Transverse colon (tissue), 4 donors: ENCODE measurements at regions not wholly inside any gene's neighbourhood (a gene's known extent, or its start where the extent isn't known, plus 50 kb on each side); places are given as distances from the start of the nearest gene placed in this dataset.

Experiments used
- DNase-seq: peaks from one replicate; pipeline ENCODE4 v3.0.0-alpha.2; 2019
- H3K27ac ChIP-seq, 4 donors: fragments of 200-600 bp; sonication (generic); 2 replicates each; pipeline ENCODE4 v1.5.1; 2016 to 2018; ENCODE audit warnings: inconsistent platforms in 4 of 4
- H3K27me3 ChIP-seq: fragments of 200-600 bp; sonication (generic); 2 replicates; pipeline ENCODE4 v1.5.1; 2017; ENCODE audit warnings: inconsistent platforms
- H3K36me3 ChIP-seq, 4 donors: fragments of 200-600 bp; sonication (generic); 2 replicates each; pipeline ENCODE4 v1.5.1; 2017 to 2019; ENCODE audit warnings: inconsistent platforms in 4 of 4
- H3K4me1 ChIP-seq, 4 donors: fragments of 200-600 bp; sonication (generic); 2 replicates each; pipeline ENCODE4 v1.5.1; 2017 to 2020; ENCODE audit warnings: inconsistent platforms in 4 of 4
- H3K4me3 ChIP-seq, 4 donors: fragments of 200-600 bp; sonication (generic); 1 replicate in 1 of 4; 2 replicates in 3 of 4; pipeline versions ENCODE4 v1.5.1 to v1.6.1; 2017 to 2019; ENCODE audit warnings: inconsistent platforms in 4 of 4
- H3K9me3 ChIP-seq, 2 donors: fragments of 200-600 bp; sonication (generic); 2 replicates each; pipeline ENCODE4 v1.5.1; 2017 to 2019; ENCODE audit warnings: inconsistent platforms in 2 of 2
- CTCF ChIP-seq, 5 experiments: fragments of 200-600 bp in 3 of 5; fragments of 450-650 bp in 2 of 5; sonication (generic) in 3 of 5; IDR thresholded peaks; 1 replicate in 2 of 5; 2 replicates in 3 of 5; pipeline ENCODE4 v1.5.1; 2016 to 2017; ENCODE audit warnings: antibody characterized with exemption in 5 of 5, inconsistent platforms in 3 of 5, mild to moderate bottlenecking in 2 of 5, moderate library complexity in 1 of 5
- EP300 ChIP-seq: sonication (generic); formaldehyde crosslinking; IDR thresholded peaks from one replicate; pipeline ENCODE4 v1.6.1; 2017; ENCODE audit warnings: antibody characterized with exemption, low read depth
- POLR2A ChIP-seq: fragments of 450-650 bp; IDR thresholded peaks from one replicate; pipeline ENCODE4 v1.6.1; 2016; ENCODE audit warnings: antibody characterized with exemption, mild to moderate bottlenecking, moderate library complexity
- POLR2AphosphoS5 ChIP-seq, 3 donors: sonication (generic); formaldehyde crosslinking; IDR thresholded peaks; one replicate each; pipeline ENCODE4 v1.6.1; 2016; ENCODE audit warnings: antibody characterized with exemption in 3 of 3
- WGBS, 2 donors: methylation state at CpG; one replicate each; pipeline ENCODE4 v1.1.5; 2018; ENCODE audit warnings: low coverage in 1 of 2; 5-methylcytosine and 5-hydroxymethylcytosine counted together
- in situ Hi-C, 4 donors: fragments of 200-750 bp; cut with MboI; loops; one replicate each; pipeline versions ENCODE4 v1.15.0 to v1.15.1; 2017; ENCODE audit warnings: low sequenced_read_pairs in 3 of 4, low pct_ligation_motif_present in 1 of 4, low pct_unique_long_range_greater_than_20kb in 1 of 4
- intact Hi-C: fragments of 100-400 bp; cut with DNase I; formaldehyde crosslinking; loops from one replicate; pipeline ENCODE4 v1.15.1; 2023; ENCODE audit warnings: low total_unique reads

- in situ Hi-C loops (no loop called here), intact Hi-C loops (no loop called here)
- no peak for DNase-seq
- Histone ChIP-seq H3K27ac (no peak overlapping the region), H3K9me3 (no peaks in the 10 kb centered on the region), H3K4me3 (no peak overlapping the region), H3K27me3 (no peaks in the 10 kb centered on the region), H3K4me1 (no peaks in the 10 kb centered on the region), H3K36me3 (no peaks in the 10 kb centered on the region)
- TF ChIP-seq CTCF (IDR thresholded peaks at IDR 0.05) (no peak), EP300 (no peak), POLR2AphosphoS5 (IDR thresholded peaks at IDR 0.05) (no peak), POLR2A (no peak)
- WGBS, 2 donors: 91 to 96% methylated on average over 7 of the region's 7 CpGs
Measured at GRCh38 chr6:131377112-131377705, 195.8 kb upstream of the ARG1 start.

DNA sequence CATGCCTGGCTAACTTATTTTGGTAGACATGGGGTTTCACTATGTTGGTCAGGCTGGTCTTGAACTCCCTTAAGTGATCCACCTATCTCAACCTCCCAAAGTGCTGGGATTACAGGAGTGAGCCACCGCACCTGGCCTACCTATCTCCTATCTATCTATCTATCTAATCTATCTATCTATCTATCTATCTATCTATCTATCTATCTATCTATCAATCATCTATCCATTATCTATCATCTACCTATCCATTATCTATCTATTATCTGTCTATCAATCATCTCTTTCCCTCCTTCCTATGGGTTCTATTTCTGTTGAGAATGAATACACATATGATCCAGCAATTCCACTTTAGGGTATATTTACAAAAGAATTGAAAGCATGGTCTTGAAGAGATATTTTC lies 194.2 kb upstream of the ARG1 start:
- in situ Hi-C loops: no loop called here
- no peak for TF ChIP-seq CTCF (IDR thresholded peaks at IDR 0.05)
- no peak for TF ChIP-seq POLR2AphosphoS5 (IDR thresholded peaks at IDR 0.05)
- no peak for TF ChIP-seq POLR2A
- TF ChIP-seq EP300: no peak
- 100% methylated on average over 1 of the region's 1 CpG for WGBS, 2 donors

GRCh38 chr6:131379948-131380347 lies 193.1 kb upstream of the ARG1 start:
- H3K27me3 ChIP-seq: no peaks in the 10 kb centered on the region
- WGBS, 2 donors: 79 to 82% methylated on average over 2 to 3 of the region's 3 CpGs
- no peak for DNase-seq
- no peaks in the 10 kb centered on the region for H3K4me1 ChIP-seq
- in situ Hi-C loops (no loop called here), intact Hi-C loops (no loop called here)
- TF ChIP-seq EP300 (no peak), POLR2AphosphoS5 (IDR thresholded peaks at IDR 0.05) (no peak), POLR2A (no peak), CTCF (IDR thresholded peaks at IDR 0.05) (no peak)
- H3K36me3 ChIP-seq: no peaks in the 10 kb centered on the region
- H3K4me3 ChIP-seq: no peak overlapping the region
- H3K27ac ChIP-seq: no peak overlapping the region
- no peaks in the 10 kb centered on the region for H3K9me3 ChIP-seq

More for the DNA sequence above, 194.2 kb upstream of the ARG1 start:
- Histone ChIP-seq H3K4me3 (no peak overlapping the region), H3K4me1 (no peaks in the 10 kb centered on the region), H3K9me3 (no peaks in the 10 kb centered on the region), H3K36me3 (no peaks in the 10 kb centered on the region), H3K27ac (no peak overlapping the region), H3K27me3 (no peaks in the 10 kb centered on the region)
- intact Hi-C loops: no loop called here
- no peak for DNase-seq

- Histone ChIP-seq H3K4me3 (no peak overlapping the region), H3K4me1 (no peaks in the 10 kb centered on the region), H3K27ac (peak overlapping the region in 1 of 4 donors; percentile 19), H3K36me3 (no peaks in the 10 kb centered on the region), H3K27me3 (no peaks in the 10 kb centered on the region), H3K9me3 (no peaks in the 10 kb centered on the region)
- no peak for DNase-seq
- intact Hi-C loops (no loop called here), in situ Hi-C loops (no loop called here)
- TF ChIP-seq EP300: no peak
- TF ChIP-seq POLR2AphosphoS5 (IDR thresholded peaks at IDR 0.05): no peak
- no peak for TF ChIP-seq CTCF (IDR thresholded peaks at IDR 0.05)
- TF ChIP-seq POLR2A: no peak
- 47 to 70% methylated on average over 7 to 9 of the region's 9 CpGs for WGBS, 2 donors
Measured at GRCh38 chr6:131381052-131381708, 191.8 kb upstream of the ARG1 start.
